DOHH2 (cell line): ENCODE measurements at regions not wholly inside any gene's neighbourhood (a gene's known extent, or its start where the extent isn't known, plus 50 kb on each side); places are given as distances from the start of the nearest gene placed in this dataset.

Experiments
- H3F3A ChIP-seq: fragments of 200-600 bp; sonication (generic), shearing (Covaris generic); 2 replicates; pipeline ENCODE4 v1.6.0; 2016; ENCODE audit warnings: antibody characterized with exemption, mild to moderate bottlenecking; ENCODE audit not compliant: control insufficient read depth, insufficient read depth
- H3K27ac ChIP-seq: fragments of 200-600 bp; sonication (generic); 2 replicates; pipeline ENCODE4 v1.5.1; 2014; ENCODE audit warnings: low read depth, mild to moderate bottlenecking, low read length, moderate library complexity
- H3K27me3 ChIP-seq: fragments of 200-600 bp; sonication (generic); 2 replicates; pipeline ENCODE4 v1.6.1; 2014; ENCODE audit warnings: mild to moderate bottlenecking, low read length, mixed read lengths; ENCODE audit not compliant: control insufficient read depth
- H3K36me3 ChIP-seq: fragments of 200-600 bp; sonication (generic); 2 replicates; pipeline ENCODE4 v1.6.1; 2014; ENCODE audit warnings: mild to moderate bottlenecking, low read length, moderate library complexity, mixed read lengths; ENCODE audit not compliant: control insufficient read depth
- H3K4me1 ChIP-seq: fragments of 200-600 bp; sonication (generic); 2 replicates; pipeline ENCODE4 v1.6.1; 2014; ENCODE audit warnings: mild to moderate bottlenecking, low read length, mixed read lengths; ENCODE audit not compliant: control insufficient read depth
- H3K4me2 ChIP-seq: fragments of 200-600 bp; sonication (generic); 2 replicates; pipeline ENCODE4 v1.6.0; 2014; ENCODE audit warnings: mild to moderate bottlenecking, low read length, moderate library complexity
- H3K4me3 ChIP-seq: fragments of 200-600 bp; sonication (generic); 2 replicates; pipeline ENCODE4 v1.5.1; 2014; ENCODE audit warnings: mild to moderate bottlenecking, low read length, mixed read lengths
- H3K79me2 ChIP-seq: fragments of 200-600 bp; sonication (generic); 2 replicates; pipeline ENCODE4 v1.6.1; 2014; ENCODE audit warnings: mild to moderate bottlenecking, low read length, mixed read lengths; ENCODE audit not compliant: control insufficient read depth
- H3K9me2 ChIP-seq: fragments of 200-600 bp; sonication (generic); replicated peaks from 2 replicates; pipeline ENCODE4 v1.6.1; 2014; ENCODE audit warnings: mild to moderate bottlenecking, low read length, mixed read lengths; ENCODE audit not compliant: control insufficient read depth
- H3K9me3 ChIP-seq: fragments of 200-600 bp; sonication (generic); 2 replicates; pipeline ENCODE4 v1.6.1; 2014; ENCODE audit warnings: antibody characterized with exemption, low read length, mixed read lengths; ENCODE audit not compliant: control insufficient read depth, insufficient read depth
- H4K20me1 ChIP-seq: fragments of 200-600 bp; sonication (generic); 2 replicates; pipeline ENCODE4 v1.6.0; 2014; ENCODE audit warnings: low read depth, mild to moderate bottlenecking, antibody characterized with exemption, low read length, moderate library complexity; ENCODE audit not compliant: control insufficient read depth, insufficient read depth
- EZH2phosphoT487 ChIP-seq: fragments of 200-600 bp; sonication (generic); IDR thresholded peaks from 2 replicates; pipeline ENCODE4 v1.6.1; 2017; ENCODE audit warnings: borderline replicate concordance, mild to moderate bottlenecking, antibody characterized with exemption, low read length, moderate library complexity, mixed read lengths
- TF ChIP-seq, protein P1 (sequence below): fragments of 200-600 bp; sonication (generic); IDR thresholded peaks from one replicate; pipeline ENCODE4 v1.5.1; 2014; ENCODE audit warnings: antibody characterized with exemption, mild to moderate bottlenecking, low read depth, low read length; ENCODE audit not compliant: poor library complexity, severe bottlenecking

DNA sequence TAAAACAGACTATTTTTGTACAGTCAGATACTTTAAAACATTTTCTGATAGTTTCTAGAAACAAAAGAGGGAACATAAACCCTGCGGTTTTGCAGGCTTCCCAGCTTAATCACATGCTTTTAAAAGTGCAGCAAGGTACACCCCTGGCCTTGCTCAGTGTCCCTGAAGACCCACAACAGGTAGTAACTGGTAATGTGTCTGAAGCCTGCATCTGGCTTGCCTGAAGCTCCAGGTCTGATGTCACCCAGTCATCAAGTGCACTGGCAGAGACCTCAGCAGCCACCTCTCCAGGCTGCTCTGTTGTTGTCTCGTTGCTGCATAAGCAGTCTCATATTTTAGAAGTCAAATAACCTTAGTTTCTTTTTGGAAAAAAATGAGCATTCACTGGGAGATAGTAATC is 376.1 kb upstream of the MTPN start:
- no peaks in the 10 kb centered on the region for H3K4me1 ChIP-seq
- H3F3A ChIP-seq: no peaks in the 10 kb centered on the region
- H3K27me3 ChIP-seq: no peaks in the 10 kb centered on the region
- no peak overlapping the region for H3K4me3 ChIP-seq
- no peaks in the 10 kb centered on the region for H3K79me2 ChIP-seq
- H3K36me3 ChIP-seq: no peaks in the 10 kb centered on the region
- H3K4me2 ChIP-seq: no peak overlapping the region
- no peaks in the 10 kb centered on the region for H4K20me1 ChIP-seq
- H3K9me2 ChIP-seq: no peaks in the 10 kb centered on the region
- H3K27ac ChIP-seq: no peak overlapping the region
- TF ChIP-seq EZH2phosphoT487: no peak
- TF ChIP-seq, protein P1, sequence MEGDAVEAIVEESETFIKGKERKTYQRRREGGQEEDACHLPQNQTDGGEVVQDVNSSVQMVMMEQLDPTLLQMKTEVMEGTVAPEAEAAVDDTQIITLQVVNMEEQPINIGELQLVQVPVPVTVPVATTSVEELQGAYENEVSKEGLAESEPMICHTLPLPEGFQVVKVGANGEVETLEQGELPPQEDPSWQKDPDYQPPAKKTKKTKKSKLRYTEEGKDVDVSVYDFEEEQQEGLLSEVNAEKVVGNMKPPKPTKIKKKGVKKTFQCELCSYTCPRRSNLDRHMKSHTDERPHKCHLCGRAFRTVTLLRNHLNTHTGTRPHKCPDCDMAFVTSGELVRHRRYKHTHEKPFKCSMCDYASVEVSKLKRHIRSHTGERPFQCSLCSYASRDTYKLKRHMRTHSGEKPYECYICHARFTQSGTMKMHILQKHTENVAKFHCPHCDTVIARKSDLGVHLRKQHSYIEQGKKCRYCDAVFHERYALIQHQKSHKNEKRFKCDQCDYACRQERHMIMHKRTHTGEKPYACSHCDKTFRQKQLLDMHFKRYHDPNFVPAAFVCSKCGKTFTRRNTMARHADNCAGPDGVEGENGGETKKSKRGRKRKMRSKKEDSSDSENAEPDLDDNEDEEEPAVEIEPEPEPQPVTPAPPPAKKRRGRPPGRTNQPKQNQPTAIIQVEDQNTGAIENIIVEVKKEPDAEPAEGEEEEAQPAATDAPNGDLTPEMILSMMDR: no peak
- H3K9me3 ChIP-seq: no peaks in the 10 kb centered on the region

DNA sequence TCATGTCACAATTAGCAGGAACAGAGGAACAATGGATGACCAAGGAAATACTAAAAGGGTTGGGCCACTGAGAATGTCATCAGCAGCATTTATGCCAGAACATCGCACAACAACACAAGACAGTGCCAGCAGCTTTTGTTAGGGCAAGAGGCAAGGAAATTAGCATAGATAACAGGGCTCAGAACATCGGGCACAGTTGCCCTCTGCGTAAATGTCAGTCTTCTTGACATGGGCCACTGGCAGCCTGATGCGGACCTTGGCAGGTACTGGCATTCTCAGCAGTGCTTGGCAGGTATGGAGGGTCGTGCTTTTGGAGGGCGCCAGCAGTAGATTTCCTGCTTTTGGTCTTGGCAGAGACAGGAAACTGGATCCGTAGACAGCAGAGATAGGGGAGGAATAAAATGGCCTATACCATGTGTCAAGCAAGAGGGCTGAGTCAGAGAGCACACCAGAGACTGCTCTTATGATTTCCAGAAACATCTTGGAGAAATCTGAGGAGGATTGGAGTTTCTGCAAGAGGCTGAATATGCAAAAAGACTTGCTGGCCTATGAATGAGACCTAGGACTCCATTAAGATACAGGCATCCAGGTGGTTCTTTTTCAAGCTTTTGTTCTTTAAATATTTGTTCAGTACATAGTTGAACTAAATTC is 371.5 kb upstream of the MTPN start:
- H3K9me2 ChIP-seq: no peaks in the 10 kb centered on the region
- H3K36me3 ChIP-seq: no peaks in the 10 kb centered on the region
- H3K27ac ChIP-seq: no peak overlapping the region
- H3K4me3 ChIP-seq: no peak overlapping the region
- H3K4me1 ChIP-seq: no peaks in the 10 kb centered on the region
- H3K79me2 ChIP-seq: no peaks in the 10 kb centered on the region
- TF ChIP-seq, protein P1: no peak
- TF ChIP-seq EZH2phosphoT487: no peak
- no peak overlapping the region for H3K4me2 ChIP-seq
- no peaks in the 10 kb centered on the region for H3F3A ChIP-seq
- H3K9me3 ChIP-seq: no peaks in the 10 kb centered on the region
- H3K27me3 ChIP-seq: no peaks in the 10 kb centered on the region
- no peaks in the 10 kb centered on the region for H4K20me1 ChIP-seq

GRCh38 chr7:136348142-136348541 is 371.0 kb upstream of the MTPN start:
- Histone ChIP-seq H3K4me1 (no peaks in the 10 kb centered on the region), H3K27me3 (no peaks in the 10 kb centered on the region), H3K4me2 (no peak overlapping the region), H3K36me3 (no peaks in the 10 kb centered on the region), H4K20me1 (no peaks in the 10 kb centered on the region), H3K9me3 (no peaks in the 10 kb centered on the region), H3K9me2 (no peaks in the 10 kb centered on the region), H3F3A (no peaks in the 10 kb centered on the region), H3K27ac (no peak overlapping the region), H3K79me2 (no peaks in the 10 kb centered on the region), H3K4me3 (no peak overlapping the region)
- TF ChIP-seq, protein P1: no peak
- TF ChIP-seq EZH2phosphoT487: no peak
